A549 (cell line): ENCODE measurements at regions not wholly inside any gene's neighbourhood (a gene's known extent, or its start where the extent isn't known, plus 50 kb on each side); places are given as distances from the start of the nearest gene placed in this dataset.

Experiments used
- BHLHE40 ChIP-seq: IDR thresholded peaks from 2 replicates; pipeline ENCODE4 v1.6.1; 2012; ENCODE audit warnings: low read depth, low read length, inconsistent platforms
- CBX8 ChIP-seq: fragments of 200-600 bp; sonication (generic); IDR thresholded peaks from 2 replicates; pipeline ENCODE4 v1.6.1; 2016
- CEBPB ChIP-seq, 2 experiments: fragments of >200 bp in 1 of 2; sonication (Bioruptor Twin) in 1 of 2; formaldehyde crosslinking in 1 of 2; IDR thresholded peaks; 2 replicates each; pipeline ENCODE4 v1.6.1; 2012 to 2016
- EHF ChIP-seq: fragments of 250-450 bp; sonication (Bioruptor Pico); IDR thresholded peaks from 2 replicates; pipeline ENCODE4 v1.5.0; 2020; ENCODE audit warnings: mild to moderate bottlenecking
- ELK1 ChIP-seq: fragments of 150-350 bp; IDR thresholded peaks from 2 replicates; pipeline ENCODE4 v1.6.1; 2014; ENCODE audit warnings: low read depth, mild to moderate bottlenecking, low read length
- EP300 ChIP-seq, 2 experiments: fragments of >200 bp; sonication (Bioruptor Twin); formaldehyde crosslinking; IDR thresholded peaks; 2 replicates in 1 of 2; 3 replicates in 1 of 2; pipeline ENCODE4 v1.6.1; 2016 to 2017
- KDM1A ChIP-seq: fragments of 200-600 bp; sonication (generic); IDR thresholded peaks from 2 replicates; pipeline ENCODE4 v1.6.1; 2016; ENCODE audit warnings: low read depth, mild to moderate bottlenecking
- POLR2A ChIP-seq: IDR thresholded peaks from 2 replicates; pipeline ENCODE4 v1.6.1; 2012; ENCODE audit warnings: mild to moderate bottlenecking, low read length
- SMC3 ChIP-seq: fragments of >200 bp; sonication (Bioruptor Twin); formaldehyde crosslinking; IDR thresholded peaks from 3 replicates; pipeline ENCODE4 v1.6.1; 2018; ENCODE audit warnings: inconsistent platforms
- TF ChIP-seq, protein P1 (sequence below): fragments of 200-600 bp; sonication (generic); IDR thresholded peaks from 2 replicates; pipeline ENCODE4 v1.6.1; 2016; ENCODE audit warnings: antibody characterized with exemption, mild to moderate bottlenecking, moderate library complexity
- TF ChIP-seq, protein P2 (sequence below): fragments of >200 bp; sonication (Bioruptor Twin); formaldehyde crosslinking; IDR thresholded peaks from 3 replicates; pipeline ENCODE4 v1.5.1; 2016
- TF ChIP-seq, protein P3 (sequence below): IDR thresholded peaks from 2 replicates; pipeline ENCODE4 v1.6.1; 2012

DNA sequence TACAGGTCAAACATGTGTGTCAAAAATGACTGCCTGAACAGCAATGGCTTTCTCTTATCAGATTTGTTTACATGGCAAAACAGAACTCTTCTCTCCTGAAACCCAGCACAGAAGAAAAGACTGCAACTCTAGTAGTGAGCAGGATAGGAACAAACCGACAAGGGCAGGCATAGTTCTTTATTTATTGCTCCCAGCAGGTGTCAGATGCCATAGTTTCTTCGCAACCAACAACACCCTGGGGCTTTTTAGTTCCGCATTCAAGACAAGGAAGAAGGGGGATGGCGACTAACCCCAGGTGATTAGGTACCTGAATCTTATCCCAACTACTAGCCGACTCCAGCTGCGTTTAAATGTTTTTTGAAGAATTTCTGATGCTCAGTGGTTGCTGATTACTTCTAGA, 367.5 kb upstream of the FIGN start:
- TF ChIP-seq ELK1: no peak
- TF ChIP-seq EP300 (IDR thresholded peaks at IDR 0.05): no peak
- TF ChIP-seq, protein P1, sequence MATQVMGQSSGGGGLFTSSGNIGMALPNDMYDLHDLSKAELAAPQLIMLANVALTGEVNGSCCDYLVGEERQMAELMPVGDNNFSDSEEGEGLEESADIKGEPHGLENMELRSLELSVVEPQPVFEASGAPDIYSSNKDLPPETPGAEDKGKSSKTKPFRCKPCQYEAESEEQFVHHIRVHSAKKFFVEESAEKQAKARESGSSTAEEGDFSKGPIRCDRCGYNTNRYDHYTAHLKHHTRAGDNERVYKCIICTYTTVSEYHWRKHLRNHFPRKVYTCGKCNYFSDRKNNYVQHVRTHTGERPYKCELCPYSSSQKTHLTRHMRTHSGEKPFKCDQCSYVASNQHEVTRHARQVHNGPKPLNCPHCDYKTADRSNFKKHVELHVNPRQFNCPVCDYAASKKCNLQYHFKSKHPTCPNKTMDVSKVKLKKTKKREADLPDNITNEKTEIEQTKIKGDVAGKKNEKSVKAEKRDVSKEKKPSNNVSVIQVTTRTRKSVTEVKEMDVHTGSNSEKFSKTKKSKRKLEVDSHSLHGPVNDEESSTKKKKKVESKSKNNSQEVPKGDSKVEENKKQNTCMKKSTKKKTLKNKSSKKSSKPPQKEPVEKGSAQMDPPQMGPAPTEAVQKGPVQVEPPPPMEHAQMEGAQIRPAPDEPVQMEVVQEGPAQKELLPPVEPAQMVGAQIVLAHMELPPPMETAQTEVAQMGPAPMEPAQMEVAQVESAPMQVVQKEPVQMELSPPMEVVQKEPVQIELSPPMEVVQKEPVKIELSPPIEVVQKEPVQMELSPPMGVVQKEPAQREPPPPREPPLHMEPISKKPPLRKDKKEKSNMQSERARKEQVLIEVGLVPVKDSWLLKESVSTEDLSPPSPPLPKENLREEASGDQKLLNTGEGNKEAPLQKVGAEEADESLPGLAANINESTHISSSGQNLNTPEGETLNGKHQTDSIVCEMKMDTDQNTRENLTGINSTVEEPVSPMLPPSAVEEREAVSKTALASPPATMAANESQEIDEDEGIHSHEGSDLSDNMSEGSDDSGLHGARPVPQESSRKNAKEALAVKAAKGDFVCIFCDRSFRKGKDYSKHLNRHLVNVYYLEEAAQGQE: no peak
- TF ChIP-seq, protein P2, sequence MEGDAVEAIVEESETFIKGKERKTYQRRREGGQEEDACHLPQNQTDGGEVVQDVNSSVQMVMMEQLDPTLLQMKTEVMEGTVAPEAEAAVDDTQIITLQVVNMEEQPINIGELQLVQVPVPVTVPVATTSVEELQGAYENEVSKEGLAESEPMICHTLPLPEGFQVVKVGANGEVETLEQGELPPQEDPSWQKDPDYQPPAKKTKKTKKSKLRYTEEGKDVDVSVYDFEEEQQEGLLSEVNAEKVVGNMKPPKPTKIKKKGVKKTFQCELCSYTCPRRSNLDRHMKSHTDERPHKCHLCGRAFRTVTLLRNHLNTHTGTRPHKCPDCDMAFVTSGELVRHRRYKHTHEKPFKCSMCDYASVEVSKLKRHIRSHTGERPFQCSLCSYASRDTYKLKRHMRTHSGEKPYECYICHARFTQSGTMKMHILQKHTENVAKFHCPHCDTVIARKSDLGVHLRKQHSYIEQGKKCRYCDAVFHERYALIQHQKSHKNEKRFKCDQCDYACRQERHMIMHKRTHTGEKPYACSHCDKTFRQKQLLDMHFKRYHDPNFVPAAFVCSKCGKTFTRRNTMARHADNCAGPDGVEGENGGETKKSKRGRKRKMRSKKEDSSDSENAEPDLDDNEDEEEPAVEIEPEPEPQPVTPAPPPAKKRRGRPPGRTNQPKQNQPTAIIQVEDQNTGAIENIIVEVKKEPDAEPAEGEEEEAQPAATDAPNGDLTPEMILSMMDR: no peak
- TF ChIP-seq, protein P3, sequence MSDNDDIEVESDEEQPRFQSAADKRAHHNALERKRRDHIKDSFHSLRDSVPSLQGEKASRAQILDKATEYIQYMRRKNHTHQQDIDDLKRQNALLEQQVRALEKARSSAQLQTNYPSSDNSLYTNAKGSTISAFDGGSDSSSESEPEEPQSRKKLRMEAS: no peak
- no peak for TF ChIP-seq EHF
- TF ChIP-seq BHLHE40: no peak
- TF ChIP-seq CEBPB (IDR thresholded peaks at IDR 0.05): no peak
- no peak for TF ChIP-seq SMC3
- no peak for TF ChIP-seq KDM1A
- TF ChIP-seq POLR2A: no peak
- no peak for TF ChIP-seq CBX8
